ENCODE measurements at regions not wholly inside any gene's neighbourhood (a gene's known extent, or its start where the extent isn't known, plus 50 kb on each side); places are given as distances from the start of the nearest gene placed in this dataset.

DNA sequence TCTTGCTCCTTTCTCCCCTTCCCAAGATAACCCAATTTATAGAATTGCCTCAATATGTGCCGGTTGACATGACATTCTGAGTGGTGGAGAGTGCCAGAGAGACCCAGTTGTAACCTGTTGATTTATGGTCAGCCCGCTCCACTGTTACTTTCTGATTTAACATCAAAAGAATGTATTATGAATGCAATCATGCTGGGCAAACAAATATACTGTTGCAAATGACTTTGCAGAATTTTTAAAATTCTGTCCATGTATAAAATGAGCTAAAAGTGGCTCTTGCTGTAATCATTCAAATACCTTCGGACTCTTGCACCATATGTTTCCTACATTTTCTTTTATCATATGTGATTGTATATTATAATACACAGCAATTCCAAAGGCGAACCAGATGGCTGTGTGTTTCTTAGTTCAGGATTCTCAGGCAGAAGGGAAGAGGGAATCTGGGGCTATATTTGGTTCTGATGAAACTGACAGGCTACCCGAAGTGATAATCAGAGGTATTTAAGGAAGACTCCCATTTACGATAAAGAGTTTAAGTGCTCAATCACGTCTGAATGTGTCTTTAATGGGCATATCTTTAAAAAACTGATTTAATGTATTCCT lies 131.7 kb downstream of the CLCN4 start:
- Histone ChIP-seq H3K9me3 (ENCODE audit: low read depth) (no peaks in the 10 kb centered on the region), H3K4me1 (ENCODE audit: low read depth) (no peaks in the 10 kb centered on the region), H3K27ac (no peak overlapping the region), H3K36me3 (no peaks in the 10 kb centered on the region), H3K27me3 (no peaks in the 10 kb centered on the region), H3K4me3 (no peak overlapping the region)
- TF ChIP-seq, protein P1, sequence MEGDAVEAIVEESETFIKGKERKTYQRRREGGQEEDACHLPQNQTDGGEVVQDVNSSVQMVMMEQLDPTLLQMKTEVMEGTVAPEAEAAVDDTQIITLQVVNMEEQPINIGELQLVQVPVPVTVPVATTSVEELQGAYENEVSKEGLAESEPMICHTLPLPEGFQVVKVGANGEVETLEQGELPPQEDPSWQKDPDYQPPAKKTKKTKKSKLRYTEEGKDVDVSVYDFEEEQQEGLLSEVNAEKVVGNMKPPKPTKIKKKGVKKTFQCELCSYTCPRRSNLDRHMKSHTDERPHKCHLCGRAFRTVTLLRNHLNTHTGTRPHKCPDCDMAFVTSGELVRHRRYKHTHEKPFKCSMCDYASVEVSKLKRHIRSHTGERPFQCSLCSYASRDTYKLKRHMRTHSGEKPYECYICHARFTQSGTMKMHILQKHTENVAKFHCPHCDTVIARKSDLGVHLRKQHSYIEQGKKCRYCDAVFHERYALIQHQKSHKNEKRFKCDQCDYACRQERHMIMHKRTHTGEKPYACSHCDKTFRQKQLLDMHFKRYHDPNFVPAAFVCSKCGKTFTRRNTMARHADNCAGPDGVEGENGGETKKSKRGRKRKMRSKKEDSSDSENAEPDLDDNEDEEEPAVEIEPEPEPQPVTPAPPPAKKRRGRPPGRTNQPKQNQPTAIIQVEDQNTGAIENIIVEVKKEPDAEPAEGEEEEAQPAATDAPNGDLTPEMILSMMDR (IDR thresholded peaks at IDR 0.05; ENCODE audit: low read depth, low read length), result no peak
- no peak for DNase-seq (ENCODE audit: low read depth in 1 of 2, low spot score in 1 of 2)

DNA sequence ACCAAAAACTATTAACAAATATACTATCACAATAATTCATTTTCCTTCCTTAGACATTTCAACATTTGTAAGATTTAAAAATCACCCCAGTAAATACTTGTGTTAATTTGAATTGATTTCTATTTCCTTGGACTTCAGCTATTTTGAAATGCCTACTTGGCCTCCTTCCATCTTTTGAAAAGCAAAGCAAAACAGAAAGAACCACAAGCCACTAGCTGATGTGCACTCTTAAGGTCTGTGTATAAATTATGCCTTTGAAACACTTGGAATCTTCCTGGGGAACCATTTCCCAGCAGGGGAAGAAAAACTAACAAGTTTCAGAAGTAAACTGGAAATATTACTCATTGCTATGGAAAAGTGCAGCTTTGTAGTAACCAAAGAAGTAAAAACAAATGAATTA lies 139.8 kb downstream of the CLCN4 start:
- TF ChIP-seq, protein P1 (IDR thresholded peaks at IDR 0.05; ENCODE audit: low read depth, low read length), result no peak
- H3K4me3 ChIP-seq, result no peak overlapping the region
- no peaks in the 10 kb centered on the region for H3K4me1 ChIP-seq (ENCODE audit: low read depth)
- H3K27me3 ChIP-seq, result no peaks in the 10 kb centered on the region
- peak in 1 of 2 donors; percentile 57 for DNase-seq (ENCODE audit: low read depth in 1 of 2, low spot score in 1 of 2)
- H3K9me3 ChIP-seq (ENCODE audit: low read depth), result no peaks in the 10 kb centered on the region
- no peak overlapping the region for H3K27ac ChIP-seq
- no peaks in the 10 kb centered on the region for H3K36me3 ChIP-seq

DNA sequence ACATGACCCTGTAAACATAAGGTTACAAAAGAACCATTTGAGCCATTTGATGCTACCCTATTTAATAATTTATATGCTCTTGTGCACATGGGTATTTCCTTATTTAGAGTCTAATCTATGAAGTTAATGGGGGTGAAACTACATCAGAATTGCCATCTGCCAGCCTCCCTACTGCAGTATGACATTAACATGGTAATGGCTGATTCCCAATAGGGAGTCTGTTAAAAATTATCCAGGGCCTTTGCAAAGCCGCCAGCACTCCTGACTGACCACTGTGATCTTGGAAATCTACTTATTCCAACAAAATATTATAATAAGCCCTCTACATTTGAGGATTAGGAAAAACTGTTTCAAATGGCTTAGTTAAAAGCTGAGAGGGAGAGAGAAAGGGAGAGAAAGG lies 153.7 kb downstream of the CLCN4 start:
- no peak for DNase-seq (ENCODE audit: low read depth in 1 of 2, low spot score in 1 of 2)
- Histone ChIP-seq H3K27me3 (no peaks in the 10 kb centered on the region), H3K36me3 (no peaks in the 10 kb centered on the region), H3K9me3 (ENCODE audit: low read depth) (no peaks in the 10 kb centered on the region), H3K4me3 (no peak overlapping the region), H3K4me1 (ENCODE audit: low read depth) (no peaks in the 10 kb centered on the region), H3K27ac (no peak overlapping the region)
- TF ChIP-seq, protein P1 (IDR thresholded peaks at IDR 0.05; ENCODE audit: low read depth, low read length), result no peak

DNA sequence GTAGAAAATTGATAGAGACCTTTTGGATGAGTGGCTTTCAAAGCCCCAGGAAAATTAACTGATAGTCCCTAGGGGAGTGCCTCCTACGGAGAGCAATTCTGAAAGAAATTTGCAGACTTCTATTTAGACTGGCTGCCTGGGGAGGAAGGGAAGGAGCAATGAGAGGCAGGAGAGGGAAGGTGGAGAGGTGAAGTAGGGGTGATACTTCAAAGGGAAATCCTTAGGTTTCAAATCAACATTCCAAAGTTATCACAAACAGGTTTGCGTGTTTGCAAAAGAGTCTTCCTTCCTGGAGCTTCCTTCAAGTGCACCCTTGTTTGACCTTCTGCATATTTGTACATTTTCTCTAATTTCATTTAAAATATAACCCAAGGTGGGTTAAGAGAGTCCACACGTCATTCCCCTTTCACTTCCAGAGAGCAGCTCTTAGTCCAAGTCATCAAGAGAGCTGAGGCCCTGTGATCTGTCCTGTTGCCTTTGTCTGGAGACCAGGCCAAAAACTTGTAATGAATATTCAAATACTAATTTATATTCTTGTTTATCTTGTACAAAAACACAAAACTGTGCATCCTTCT lies 157.8 kb downstream of the CLCN4 start:
- H3K27me3 ChIP-seq, result no peaks in the 10 kb centered on the region

DNA sequence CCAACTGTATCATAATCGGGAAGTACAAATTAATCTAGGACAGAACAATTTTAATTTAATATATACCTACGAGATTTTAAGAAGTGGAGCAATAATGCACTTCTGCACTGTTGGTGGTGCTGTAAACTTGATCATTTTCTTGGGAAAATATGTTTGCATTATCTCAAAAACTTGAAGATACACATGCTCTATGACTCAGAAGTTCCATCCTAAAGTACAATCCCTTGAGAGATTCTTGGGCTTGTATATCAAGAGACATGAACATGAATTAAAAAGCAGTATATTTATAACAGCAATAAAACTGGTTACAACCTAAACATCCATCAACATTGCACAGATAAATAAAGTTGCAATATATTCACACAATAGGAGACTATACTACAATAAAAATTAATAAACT lies 168.8 kb downstream of the CLCN4 start:
- Histone ChIP-seq H3K36me3 (no peaks in the 10 kb centered on the region), H3K9me3 (ENCODE audit: low read depth) (no peaks in the 10 kb centered on the region), H3K27ac (no peak overlapping the region), H3K4me3 (no peak overlapping the region), H3K27me3 (no peaks in the 10 kb centered on the region), H3K4me1 (ENCODE audit: low read depth) (no peaks in the 10 kb centered on the region)
- peak in 1 of 2 donors; percentile 69 for DNase-seq (ENCODE audit: low read depth in 1 of 2, low spot score in 1 of 2)
- TF ChIP-seq, protein P1 (IDR thresholded peaks at IDR 0.05; ENCODE audit: low read depth, low read length), result no peak

More for the DNA sequence above, 157.8 kb downstream of the CLCN4 start:
- Histone ChIP-seq H3K27ac (no peak overlapping the region), H3K4me1 (ENCODE audit: low read depth) (no peaks in the 10 kb centered on the region), H3K4me3 (no peak overlapping the region), H3K36me3 (no peaks in the 10 kb centered on the region), H3K9me3 (ENCODE audit: low read depth) (no peaks in the 10 kb centered on the region)
- DNase-seq (ENCODE audit: low read depth in 1 of 2, low spot score in 1 of 2), result no peak
- TF ChIP-seq, protein P1 (IDR thresholded peaks at IDR 0.05; ENCODE audit: low read depth, low read length), result no peak
